Hypothalamus (tissue), 51 donors: ENCODE measurements at regions not wholly inside any gene's neighbourhood (a gene's known extent, or its start where the extent isn't known, plus 50 kb on each side); places are given as distances from the start of the nearest gene placed in this dataset.

Experiments used
- DNase-seq, 51 donors: peaks; one replicate each; lab custom pipeline; 2025; lab: John Stamatoyannopoulos, UW

- no peak for DNase-seq
These were observed 220.5 kb upstream of the TBX3 start for GRCh38 chr12:114904254-114905003.

- DNase-seq = no peak
These were observed 219.2 kb upstream of the TBX3 start for GRCh38 chr12:114903083-114903691.

- no peak for DNase-seq
These were observed 218.7 kb upstream of the TBX3 start for GRCh38 chr12:114902665-114903064.

- DNase-seq = no peak
These were observed 217.3 kb upstream of the TBX3 start for GRCh38 chr12:114901316-114901715.

- DNase-seq = no peak
These were observed 214.2 kb upstream of the TBX3 start for GRCh38 chr12:114898159-114898558.

- DNase-seq = no peak
These were observed 211.9 kb upstream of the TBX3 start for GRCh38 chr12:114895827-114896226.

GRCh38 chr12:114895081-114895480 lies 211.1 kb upstream of the TBX3 start:
- DNase-seq = no peak

GRCh38 chr12:114894076-114894475 lies 210.1 kb upstream of the TBX3 start:
- DNase-seq = no peak

- DNase-seq = no peak
These were observed 205.1 kb upstream of the TBX3 start for GRCh38 chr12:114888928-114889584.

- DNase-seq = no peak
These were observed 204.5 kb upstream of the TBX3 start for GRCh38 chr12:114888448-114888847.

- DNase-seq = no peak
These were observed 201.5 kb upstream of the TBX3 start for GRCh38 chr12:114885501-114885900.

GRCh38 chr12:114884575-114884974 lies 200.6 kb upstream of the TBX3 start:
- DNase-seq = no peak

GRCh38 chr12:114882083-114882482 lies 198.1 kb upstream of the TBX3 start:
- no peak for DNase-seq

- DNase-seq = no peak
These were observed 195.4 kb upstream of the TBX3 start for GRCh38 chr12:114879354-114879753.

- DNase-seq = no peak
These were observed 194.8 kb upstream of the TBX3 start for GRCh38 chr12:114878781-114879180.

- no peak for DNase-seq
These were observed 193.1 kb upstream of the TBX3 start for GRCh38 chr12:114876968-114877680.

- DNase-seq = no peak
These were observed 191.3 kb upstream of the TBX3 start for GRCh38 chr12:114875313-114875712.

GRCh38 chr12:114873656-114874055 lies 189.7 kb upstream of the TBX3 start:
- DNase-seq = no peak

- no peak for DNase-seq
These were observed 185.2 kb upstream of the TBX3 start for GRCh38 chr12:114868995-114869834.

- DNase-seq = no peak
These were observed 182.4 kb upstream of the TBX3 start for GRCh38 chr12:114866331-114866730.
